Activated CD4-positive, alpha-beta T cell treated with anti-CD3 and anti-CD28 coated beads, Interleukin-2, Interleukin-4, amounts not matched to agents 100 ng/mL and 50 ng/mL, durations not matched to agents 16 hours and 8 hours (primary cell): ENCODE measurements at regions not wholly inside any gene's neighbourhood (a gene's known extent, or its start where the extent isn't known, plus 50 kb on each side); places are given as distances from the start of the nearest gene placed in this dataset.
A peak's percentile ranks its signal among the peaks of the same experiment; 100 is the strongest.

Experiments used
- DNase-seq: peaks from one replicate; pipeline ENCODE4 v3.0.0-alpha.2; 2020; ENCODE audit warnings: low spot score

- DNase-seq: no peak
Measured at GRCh38 chr13:109593230-109593629, 193.2 kb downstream of the IRS2 start.

- no peak for DNase-seq
Measured at GRCh38 chr13:109592770-109593169, 193.6 kb downstream of the IRS2 start.

GRCh38 chr13:109587689-109588088 lies 198.7 kb downstream of the IRS2 start:
- DNase-seq: no peak

DNA sequence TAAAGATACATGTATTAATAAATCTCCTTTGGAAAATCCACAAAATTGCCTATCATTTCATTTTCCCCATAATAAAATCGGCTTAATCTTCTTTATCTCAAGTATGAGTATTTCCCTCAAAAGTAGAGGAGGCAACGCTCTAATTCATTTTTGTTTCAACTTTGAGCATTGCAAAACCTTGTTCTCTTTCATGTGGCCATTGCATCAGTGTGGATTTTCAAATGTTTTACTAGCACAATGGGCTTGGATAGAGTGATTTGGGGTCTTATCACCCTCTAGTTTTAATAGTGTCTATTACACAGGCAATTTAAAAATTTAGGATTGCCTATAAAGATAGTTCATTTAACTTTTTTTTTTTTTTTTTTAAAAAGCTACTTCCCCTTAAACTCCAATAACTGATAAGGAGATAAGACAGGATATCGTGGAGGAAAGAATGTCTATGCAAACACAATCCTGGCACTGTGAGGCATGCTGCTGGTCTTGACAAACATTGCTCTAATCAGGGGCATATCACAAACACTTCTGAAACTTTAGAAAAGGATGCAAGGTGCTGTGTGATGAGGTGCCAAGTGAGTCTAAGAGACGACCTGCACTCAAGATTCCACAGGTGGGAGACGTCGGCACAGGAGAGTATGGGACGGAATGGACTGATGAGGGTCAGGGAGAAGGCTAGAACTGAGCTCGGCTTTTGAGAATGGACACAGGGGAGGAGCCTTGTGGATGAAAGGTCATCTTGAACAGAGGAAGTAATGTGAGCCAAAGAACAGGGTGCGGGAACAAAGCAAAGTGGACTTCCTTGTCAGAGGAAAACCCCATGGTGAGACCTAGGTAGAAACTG lies 199.7 kb downstream of the IRS2 start:
- no peak for DNase-seq

DNA sequence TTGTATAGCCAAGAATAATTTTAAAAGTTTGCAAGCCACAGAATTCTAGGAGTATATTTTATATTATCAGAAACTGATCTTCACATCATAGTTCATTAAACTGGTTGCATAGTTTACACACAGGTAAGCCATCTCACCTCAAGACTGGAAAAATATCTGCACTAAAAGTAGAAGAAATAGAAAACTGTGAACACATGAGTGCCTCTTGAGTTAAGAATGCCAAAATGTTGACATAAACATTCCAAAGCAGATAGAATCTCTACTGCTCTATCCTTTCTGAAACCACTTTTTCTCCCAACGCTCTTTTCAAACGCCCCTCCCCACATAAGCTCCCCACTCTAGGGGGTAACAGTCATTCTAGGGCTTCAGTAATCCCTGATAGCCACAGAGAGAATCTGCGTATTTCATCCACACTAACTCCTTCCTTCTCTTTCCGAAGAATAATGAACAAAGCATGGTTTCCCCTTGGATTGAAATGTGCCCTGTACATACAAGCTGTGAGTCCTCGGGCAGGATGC lies 201.5 kb downstream of the IRS2 start:
- no peak for DNase-seq

GRCh38 chr13:109577191-109577700 lies 209.1 kb downstream of the IRS2 start:
- no peak for DNase-seq

DNA sequence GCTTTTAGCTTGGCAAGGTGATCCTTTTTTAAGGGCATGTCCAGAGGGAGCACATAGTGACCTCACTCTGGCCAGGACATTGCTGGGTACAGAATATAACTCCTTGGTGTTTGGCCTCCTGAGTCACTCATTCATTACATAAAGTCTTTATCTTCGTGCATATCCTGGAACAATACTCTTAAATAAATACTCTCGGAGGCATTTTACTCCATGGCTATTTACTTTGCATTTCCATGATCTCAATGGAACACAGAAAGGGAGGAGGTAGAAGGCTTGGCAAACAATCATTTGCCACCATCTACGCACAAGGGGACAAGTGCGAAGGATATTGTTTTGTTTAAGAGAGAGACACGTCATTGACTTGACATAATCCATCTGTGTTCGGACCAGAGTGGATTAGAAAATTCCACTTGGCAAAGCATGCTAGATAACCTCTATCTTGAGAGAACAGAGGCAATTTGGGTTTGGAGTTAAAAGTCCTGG lies 210.0 kb downstream of the IRS2 start:
- DNase-seq: no peak

GRCh38 chr13:109575821-109576220 lies 210.6 kb downstream of the IRS2 start:
- DNase-seq: no peak

- no peak for DNase-seq
Measured at GRCh38 chr13:109572389-109572788, 214.0 kb downstream of the IRS2 start.

GRCh38 chr13:109569958-109570711 lies 216.2 kb downstream of the IRS2 start:
- peak; percentile 46 for DNase-seq

DNA sequence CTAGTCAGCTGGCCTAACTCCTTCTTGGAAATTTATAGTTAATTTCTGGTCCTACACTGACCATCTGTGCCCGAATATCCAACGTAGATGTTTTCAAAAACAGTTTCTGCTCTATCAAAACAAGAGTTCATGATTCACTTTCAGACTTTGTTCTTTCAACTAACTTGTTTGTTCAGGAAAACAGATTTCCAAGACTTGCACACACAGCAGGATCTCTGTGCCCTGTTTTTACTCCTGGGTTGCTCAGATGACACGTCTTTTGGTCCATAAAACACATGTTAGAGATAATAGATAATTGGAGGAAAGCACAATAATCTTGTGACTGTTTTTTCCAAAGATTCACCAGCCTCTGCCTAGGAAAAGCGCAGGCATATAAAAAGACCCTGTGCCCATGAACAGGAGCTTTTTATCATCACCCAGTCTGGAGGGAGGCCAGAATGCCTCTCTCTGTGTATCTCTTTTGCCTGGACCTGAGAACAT lies 218.0 kb downstream of the IRS2 start:
- no peak for DNase-seq

- no peak for DNase-seq
Measured at GRCh38 chr13:109567315-109567714, 219.1 kb downstream of the IRS2 start.

DNA sequence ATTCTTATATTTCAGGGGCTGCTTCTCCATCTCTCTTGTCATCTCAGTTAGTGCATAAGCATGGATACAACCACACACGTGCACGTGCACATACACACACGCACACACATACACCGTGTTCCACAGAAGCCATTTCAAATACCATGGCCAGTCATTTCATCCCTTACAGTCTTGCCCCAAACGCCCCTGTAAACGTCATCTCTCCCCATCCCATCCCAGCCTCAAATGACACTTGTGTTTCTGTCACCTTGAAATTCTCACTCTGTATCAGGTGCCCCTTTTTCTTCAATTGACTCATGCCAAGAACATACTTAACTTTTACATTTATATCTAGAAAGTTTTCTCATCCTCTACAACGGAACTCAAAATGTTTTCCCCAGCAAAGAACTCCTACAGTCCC lies 220.5 kb downstream of the IRS2 start:
- no peak for DNase-seq

DNA sequence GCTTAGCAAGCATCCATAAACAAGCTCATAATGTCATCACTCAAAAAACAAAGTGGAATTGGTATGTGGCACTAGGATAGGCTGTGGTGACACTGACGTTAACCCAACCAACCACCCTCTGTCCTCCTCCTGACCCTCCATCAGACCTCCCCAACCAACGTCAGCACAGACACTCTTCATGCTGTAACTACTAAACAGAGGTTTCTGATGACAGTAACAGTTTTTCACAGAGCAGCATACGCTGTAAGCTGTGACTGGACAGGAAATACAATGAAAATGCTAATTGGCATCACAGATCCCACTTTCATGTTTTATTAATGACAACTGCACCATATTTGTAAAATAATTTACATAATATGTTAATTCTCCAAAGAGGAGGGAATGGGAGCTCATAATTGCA lies 238.0 kb downstream of the IRS2 start:
- no peak for DNase-seq

DNA sequence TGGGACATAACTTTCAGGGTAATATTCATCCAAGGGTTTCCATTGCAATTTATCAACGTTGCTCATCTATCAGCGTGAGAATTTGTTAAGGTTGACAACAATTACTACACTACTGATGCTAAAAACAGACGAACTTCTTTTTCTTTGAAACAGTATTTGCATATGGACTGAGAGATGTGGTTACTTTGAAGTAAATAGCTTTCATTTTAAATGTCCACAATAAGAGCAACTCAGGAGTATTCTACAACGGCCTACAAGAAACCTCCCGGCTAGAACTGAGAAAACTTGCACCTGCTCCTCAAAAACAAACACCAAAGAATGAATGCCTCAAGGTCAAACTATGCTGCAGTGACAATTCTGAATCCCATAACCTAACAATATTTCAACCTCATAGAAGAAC lies 238.4 kb downstream of the IRS2 start:
- no peak for DNase-seq

DNA sequence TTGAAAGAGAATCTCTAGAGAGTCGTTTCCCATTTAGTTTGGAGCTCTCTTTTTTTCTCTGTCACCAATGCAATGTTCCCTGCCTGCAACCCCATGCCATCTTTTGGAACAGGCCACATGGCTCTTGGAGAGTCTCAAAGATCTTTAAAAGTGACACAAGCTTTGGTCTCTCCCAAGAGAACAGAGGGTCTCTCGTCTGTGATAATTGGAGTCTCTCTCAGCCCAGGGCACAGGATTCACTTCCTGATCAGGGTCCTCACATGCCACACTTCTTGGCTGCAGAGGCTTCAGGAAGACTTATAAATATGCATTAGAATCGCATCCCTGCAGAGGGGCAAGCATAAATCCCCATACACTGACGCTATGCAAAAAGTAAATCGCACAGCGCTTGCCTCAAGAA lies 240.5 kb downstream of the IRS2 start:
- no peak for DNase-seq

- no peak for DNase-seq
Measured at GRCh38 chr13:109541081-109541480, 245.3 kb downstream of the IRS2 start.

DNA sequence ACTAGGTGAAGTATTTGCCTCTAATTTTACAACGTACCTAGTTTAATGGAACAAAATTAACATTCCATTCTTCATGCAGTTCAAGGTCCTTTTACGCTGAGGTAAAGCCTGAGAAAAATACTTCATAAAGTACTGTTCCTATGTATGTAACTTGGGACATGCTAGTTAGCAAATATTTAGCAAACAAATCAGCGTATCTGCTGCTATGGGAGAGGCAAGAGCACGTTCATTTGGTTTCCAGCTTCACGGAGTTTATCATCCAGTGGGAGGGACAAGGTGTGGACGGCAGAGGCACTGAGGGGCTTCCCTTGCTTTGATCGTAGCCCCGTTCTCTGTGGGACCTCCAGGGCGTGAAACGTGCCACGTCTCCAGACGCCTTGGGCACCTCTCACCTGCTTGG lies 248.8 kb downstream of the IRS2 start:
- no peak for DNase-seq

DNA sequence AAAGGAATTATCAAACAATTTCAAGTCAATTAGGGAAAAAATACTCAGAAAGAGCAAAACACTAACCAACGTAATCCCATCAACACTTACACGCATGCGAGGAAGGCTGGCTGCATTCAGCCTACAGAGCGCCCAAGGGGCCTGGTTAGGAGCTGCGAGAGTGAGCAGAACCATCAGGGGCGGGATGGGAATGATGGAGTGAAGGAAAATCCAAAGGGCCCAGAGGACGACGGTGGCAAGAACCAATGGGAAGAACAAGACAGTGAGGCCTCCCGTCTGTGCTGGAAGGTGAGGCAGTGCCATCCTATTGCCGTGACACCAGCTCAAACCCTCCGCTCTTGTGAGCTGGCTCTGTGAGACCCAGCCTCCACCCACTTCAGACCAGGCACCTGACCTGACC lies 253.0 kb downstream of the IRS2 start:
- no peak for DNase-seq

GRCh38 chr13:109529964-109530363 lies 256.4 kb downstream of the IRS2 start:
- DNase-seq: no peak

DNA sequence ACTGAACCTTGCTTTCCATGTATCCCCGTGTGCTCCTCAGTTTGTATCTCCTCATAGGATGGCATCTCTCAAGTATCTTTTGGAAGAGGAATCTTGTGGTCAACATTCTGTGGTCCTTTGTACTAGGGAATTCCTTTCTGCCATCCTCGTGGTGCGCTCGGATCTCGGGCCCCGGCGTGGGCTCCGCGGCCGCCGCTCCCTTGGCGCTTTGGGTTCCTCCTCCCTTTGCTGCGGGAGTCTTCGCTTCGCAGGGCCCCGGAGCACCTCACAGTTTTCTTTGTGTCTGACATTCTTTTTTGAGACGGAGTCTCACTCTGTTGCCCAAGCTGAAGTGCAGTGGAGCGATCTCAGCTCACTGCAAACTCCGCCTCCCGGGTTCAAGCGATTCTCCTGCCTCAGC lies 264.7 kb downstream of the IRS2 start:
- DNase-seq: no peak

DNA sequence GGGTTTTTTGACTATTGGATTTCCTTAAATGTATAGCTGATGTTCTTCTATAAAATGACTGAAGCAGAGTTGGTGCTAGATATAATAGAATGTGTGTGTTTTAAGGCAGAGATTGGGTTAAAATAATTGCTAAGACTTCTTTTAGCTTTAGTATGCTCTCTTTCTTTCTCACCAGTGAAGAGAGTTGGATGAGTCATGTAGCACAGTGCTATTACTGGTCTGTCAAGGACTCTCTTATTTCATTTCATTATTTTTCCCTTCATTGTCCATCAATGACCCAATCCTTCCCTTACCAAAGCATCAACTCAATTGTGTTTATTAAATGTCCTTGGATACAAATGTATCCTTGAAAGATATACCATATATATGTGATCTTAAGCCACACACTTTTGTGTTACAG lies 268.9 kb downstream of the IRS2 start:
- DNase-seq: no peak

GRCh38 chr13:109516186-109516585 lies 270.2 kb downstream of the IRS2 start:
- no peak for DNase-seq
